Mesendoderm (in vitro differentiated cells): ENCODE measurements at regions not wholly inside any gene's neighbourhood (a gene's known extent, or its start where the extent isn't known, plus 50 kb on each side); places are given as distances from the start of the nearest gene placed in this dataset.

Experiments used
- DNase-seq: peaks from one replicate; pipeline ENCODE4 v3.0.0; 2013
- H2AK5ac ChIP-seq: 2 replicates; pipeline ENCODE4 v1.6.1; 2013; ENCODE audit warnings: low read length, inconsistent platforms
- H2BK120ac ChIP-seq: 2 replicates; pipeline ENCODE4 v1.6.1; 2013; ENCODE audit warnings: low read depth, mild to moderate bottlenecking, low read length, moderate library complexity, mixed read lengths
- H2BK15ac ChIP-seq: replicated peaks from 2 replicates; pipeline ENCODE4 v1.6.1; 2013; ENCODE audit warnings: low read depth, mild to moderate bottlenecking, moderate library complexity
- H2BK5ac ChIP-seq: 2 replicates; pipeline ENCODE4 v1.6.1; 2013; ENCODE audit warnings: low read length, inconsistent platforms
- H3K18ac ChIP-seq: 2 replicates; pipeline ENCODE4 v1.6.1; 2013; ENCODE audit warnings: mild to moderate bottlenecking, low read length, mixed read lengths
- H3K23ac ChIP-seq: one replicate; pipeline ENCODE4 v1.6.1; 2013; ENCODE audit warnings: low read length
- H3K27ac ChIP-seq: 2 replicates; pipeline ENCODE4 v1.5.1; 2013; ENCODE audit warnings: low read depth, mild to moderate bottlenecking, inconsistent platforms, low read length, moderate library complexity
- H3K27me3 ChIP-seq: 2 replicates; pipeline ENCODE4 v1.6.1; 2013; ENCODE audit warnings: low read length, control low read depth, mild to moderate bottlenecking, inconsistent platforms; ENCODE audit not compliant: insufficient read depth, poor library complexity
- H3K36me3 ChIP-seq: 2 replicates; pipeline ENCODE4 v1.6.1; 2013; ENCODE audit warnings: low read length, inconsistent platforms; ENCODE audit not compliant: control insufficient read depth, insufficient read depth
- H3K4ac ChIP-seq: one replicate; pipeline ENCODE4 v1.6.1; 2013; ENCODE audit warnings: low read depth, mild to moderate bottlenecking, low read length, moderate library complexity
- H3K4me1 ChIP-seq: 2 replicates; pipeline ENCODE4 v1.6.1; 2013; ENCODE audit warnings: low read depth, low read length, inconsistent platforms; ENCODE audit not compliant: control insufficient read depth
- H3K4me2 ChIP-seq: 2 replicates; pipeline ENCODE4 v1.6.1; 2013; ENCODE audit warnings: low read length
- H3K4me3 ChIP-seq: 2 replicates; pipeline ENCODE4 v1.5.1; 2013; ENCODE audit warnings: mild to moderate bottlenecking, low read length
- H3K56ac ChIP-seq: one replicate; pipeline ENCODE4 v1.6.1; 2013; ENCODE audit warnings: low read length
- H3K79me1 ChIP-seq: 2 replicates; pipeline ENCODE4 v1.6.1; 2013; ENCODE audit warnings: low read length, inconsistent platforms
- H3K79me2 ChIP-seq: 2 replicates; pipeline ENCODE4 v1.6.1; 2013; ENCODE audit warnings: mild to moderate bottlenecking, low read length; ENCODE audit not compliant: control insufficient read depth, insufficient read depth
- H3K9ac ChIP-seq: 2 replicates; pipeline ENCODE4 v1.6.1; 2013; ENCODE audit warnings: low read length, inconsistent platforms
- H4K5ac ChIP-seq: one replicate; pipeline ENCODE4 v1.6.1; 2013; ENCODE audit warnings: low read length
- H4K8ac ChIP-seq: one replicate; pipeline ENCODE4 v1.6.1; 2013; ENCODE audit warnings: low read depth, mild to moderate bottlenecking, control low read depth, low read length, moderate library complexity
- WGBS: extraction: QIAGEN DNeasy Blood & Tissue Kit; methylation state at CpG from one replicate; pipeline ENCODE4 v1.1.7; 2013; ENCODE audit warnings: low lambda C conversion rate, missing lambda C conversion rate; ENCODE audit not compliant: insufficient coverage; ENCODE audit errors: extremely low coverage; 5-methylcytosine and 5-hydroxymethylcytosine counted together

GRCh38 chr1:115201598-115201997 is 112.3 kb upstream of the TSPAN2 start:
- Histone ChIP-seq H3K27ac (no peak overlapping the region), H3K27me3 (no peaks in the 10 kb centered on the region), H3K4me3 (no peak overlapping the region), H3K18ac (no peak overlapping the region), H3K4me2 (no peak overlapping the region), H3K23ac (no peak overlapping the region), H3K4me1 (no peaks in the 10 kb centered on the region), H4K8ac (no peak overlapping the region), H3K79me2 (no peaks in the 10 kb centered on the region), H2BK5ac (no peak overlapping the region), H3K56ac (no peak overlapping the region), H3K4ac (no peak overlapping the region), H3K9ac (no peak overlapping the region), H2AK5ac (no peak overlapping the region), H3K36me3 (no peaks in the 10 kb centered on the region), H4K5ac (no peak overlapping the region), H2BK15ac (no peak overlapping the region), H2BK120ac (no peak overlapping the region), H3K79me1 (no peaks in the 10 kb centered on the region)
- WGBS, result no CpG with 5 or more reads among the region's 1 CpG
- DNase-seq, result no peak

- WGBS, result no CpG with 5 or more reads among the region's 5 CpGs
- H2BK5ac ChIP-seq, result no peak overlapping the region
These were observed 110.3 kb upstream of the TSPAN2 start for GRCh38 chr1:115199416-115200132.

GRCh38 chr1:115198938-115199337 is 109.6 kb upstream of the TSPAN2 start:
- no peak for DNase-seq
- H3K56ac ChIP-seq, result no peak overlapping the region
- H3K27ac ChIP-seq, result no peak overlapping the region
- H3K23ac ChIP-seq, result no peak overlapping the region
- no peak overlapping the region for H3K18ac ChIP-seq
- no peaks in the 10 kb centered on the region for H3K79me2 ChIP-seq
- H3K4ac ChIP-seq, result no peak overlapping the region
- H2BK15ac ChIP-seq, result no peak overlapping the region
- no peaks in the 10 kb centered on the region for H3K79me1 ChIP-seq
- H3K27me3 ChIP-seq, result no peaks in the 10 kb centered on the region
- no peaks in the 10 kb centered on the region for H3K4me1 ChIP-seq
- WGBS, result no CpG with 5 or more reads among the region's 4 CpGs
- H3K36me3 ChIP-seq, result no peaks in the 10 kb centered on the region
- H4K5ac ChIP-seq, result no peak overlapping the region
- H2AK5ac ChIP-seq, result no peak overlapping the region
- no peak overlapping the region for H3K4me3 ChIP-seq
- H2BK120ac ChIP-seq, result no peak overlapping the region
- H2BK5ac ChIP-seq, result no peak overlapping the region
- no peak overlapping the region for H3K9ac ChIP-seq
- H3K4me2 ChIP-seq, result no peak overlapping the region
- H4K8ac ChIP-seq, result no peak overlapping the region

More at GRCh38 chr1:115199416-115200132, 110.3 kb upstream of the TSPAN2 start:
- H3K9ac ChIP-seq, result no peak overlapping the region
- H3K4me2 ChIP-seq, result no peak overlapping the region
- no peaks in the 10 kb centered on the region for H3K36me3 ChIP-seq
- H2BK15ac ChIP-seq, result no peak overlapping the region
- DNase-seq, result no peak
- no peak overlapping the region for H4K5ac ChIP-seq
- H3K27me3 ChIP-seq, result no peaks in the 10 kb centered on the region
- H3K18ac ChIP-seq, result peak overlapping the region; percentile 10
- H3K4me1 ChIP-seq, result no peaks in the 10 kb centered on the region
- no peak overlapping the region for H3K4ac ChIP-seq
- no peak overlapping the region for H4K8ac ChIP-seq
- no peaks in the 10 kb centered on the region for H3K79me1 ChIP-seq
- H3K56ac ChIP-seq, result no peak overlapping the region
- H3K4me3 ChIP-seq, result no peak overlapping the region
- no peak overlapping the region for H2AK5ac ChIP-seq
- no peaks in the 10 kb centered on the region for H3K79me2 ChIP-seq
- H3K23ac ChIP-seq, result no peak overlapping the region
- H3K27ac ChIP-seq, result no peak overlapping the region
- no peak overlapping the region for H2BK120ac ChIP-seq

- Histone ChIP-seq H4K5ac (no peak overlapping the region), H4K8ac (no peak overlapping the region), H2BK5ac (no peak overlapping the region), H2BK15ac (no peak overlapping the region), H3K27ac (no peak overlapping the region), H3K23ac (no peak overlapping the region), H3K4me3 (no peak overlapping the region), H3K18ac (no peak overlapping the region), H2AK5ac (no peak overlapping the region), H3K79me1 (no peaks in the 10 kb centered on the region), H3K4me2 (no peak overlapping the region), H3K79me2 (no peaks in the 10 kb centered on the region), H3K36me3 (no peaks in the 10 kb centered on the region), H3K56ac (no peak overlapping the region), H3K4ac (no peak overlapping the region), H3K27me3 (no peaks in the 10 kb centered on the region), H2BK120ac (no peak overlapping the region), H3K4me1 (no peaks in the 10 kb centered on the region), H3K9ac (no peak overlapping the region)
- DNase-seq, result no peak
- no CpG with 5 or more reads among the region's 1 CpG for WGBS
These were observed 107.0 kb upstream of the TSPAN2 start for GRCh38 chr1:115196296-115196695.

GRCh38 chr1:115194506-115194905 is 105.2 kb upstream of the TSPAN2 start:
- Histone ChIP-seq H3K4ac (no peak overlapping the region), H2BK15ac (no peak overlapping the region), H2AK5ac (no peak overlapping the region), H3K79me2 (no peaks in the 10 kb centered on the region), H2BK5ac (no peak overlapping the region), H3K23ac (no peak overlapping the region), H3K4me2 (no peak overlapping the region), H3K27ac (no peak overlapping the region), H3K56ac (no peak overlapping the region), H3K4me3 (no peak overlapping the region), H4K5ac (no peak overlapping the region), H3K18ac (no peak overlapping the region), H3K27me3 (no peaks in the 10 kb centered on the region), H3K4me1 (no peaks in the 10 kb centered on the region), H3K79me1 (no peaks in the 10 kb centered on the region), H4K8ac (no peak overlapping the region), H3K36me3 (no peaks in the 10 kb centered on the region), H2BK120ac (no peak overlapping the region), H3K9ac (no peak overlapping the region)
- WGBS, result no CpG with 5 or more reads among the region's 2 CpGs
- peak; percentile 28 for DNase-seq
